PC-3 (cell line): ENCODE measurements at regions not wholly inside any gene's neighbourhood (a gene's known extent, or its start where the extent isn't known, plus 50 kb on each side); places are given as distances from the start of the nearest gene placed in this dataset.
"Not testable (repeated sequence)": the region's sequence is repeated elsewhere in the genome, so short reads cannot be mapped to it uniquely, and the experiment has no call there.

Experiments used
- ATAC-seq: fragments of 200-7000 bp; cut with Tn5 transposase; 2 replicates; pipeline ENCODE4 v1.9.1; 2020; ENCODE audit warnings: mild to moderate bottlenecking, moderate library complexity
- BruUV-seq: library from RNA; stranded (reverse); fragments of 400-500 nt; replicated peaks from 2 replicates; lab custom pipeline; 2021; lab: Mats Ljungman, UMichigan
- CTCF ChIA-PET: fragments of 300-600 bp; sonication (Branson Sonifier 250); formaldehyde crosslinking; loops from one replicate; lab custom pipeline; 2022; ENCODE audit warnings: antibody characterized with exemption; lab: Charles Lee
- POLR2A ChIA-PET: fragments of 300-600 bp; sonication (Branson Sonifier 250); formaldehyde crosslinking; loops from one replicate; lab custom pipeline; 2022; ENCODE audit warnings: antibody characterized with exemption; ENCODE audit not compliant: unreplicated experiment; lab: Charles Lee
- DNase-seq: peaks from one replicate; pipeline ENCODE4 v3.0.0-alpha.2; 2015
- H2AFZ ChIP-seq: fragments of 300-600 bp; sonication (generic); 2 replicates; pipeline ENCODE4 v1.6.0; 2016; ENCODE audit warnings: antibody characterized with exemption, low read length
- H3F3A ChIP-seq: fragments of 300-600 bp; sonication (generic); one replicate; pipeline ENCODE4 v1.6.0; 2017; ENCODE audit warnings: antibody characterized with exemption, low read length, control low read depth, mild to moderate bottlenecking; ENCODE audit not compliant: unreplicated experiment
- H3K27ac ChIP-seq: fragments of 300-600 bp; sonication (generic); 2 replicates; pipeline ENCODE4 v1.5.1; 2016; ENCODE audit warnings: mild to moderate bottlenecking, low read length
- H3K27me3 ChIP-seq: fragments of 300-600 bp; sonication (generic); 2 replicates; pipeline ENCODE4 v1.6.1; 2016; ENCODE audit warnings: low read length, mixed read lengths
- H3K36me3 ChIP-seq: fragments of 300-600 bp; sonication (generic); 2 replicates; pipeline ENCODE4 v1.6.1; 2016; ENCODE audit warnings: low read depth, mixed run types, low read length, mixed read lengths
- H3K4me1 ChIP-seq: fragments of 300-600 bp; sonication (generic); 2 replicates; pipeline ENCODE4 v1.5.1; 2016; ENCODE audit warnings: low read length; ENCODE audit not compliant: insufficient read depth
- H3K4me2 ChIP-seq: fragments of 300-600 bp; sonication (generic); 2 replicates; pipeline ENCODE4 v1.6.0; 2016; ENCODE audit warnings: low read length
- H3K4me3 ChIP-seq: fragments of 300-600 bp; sonication (generic); 2 replicates; pipeline ENCODE4 v1.5.1; 2016; ENCODE audit warnings: mild to moderate bottlenecking, low read length, mixed read lengths
- H3K79me2 ChIP-seq: fragments of 300-600 bp; sonication (generic); 2 replicates; pipeline ENCODE4 v1.6.1; 2017; ENCODE audit warnings: low read length, mixed read lengths
- H3K9ac ChIP-seq: fragments of 300-600 bp; sonication (generic); 2 replicates; pipeline ENCODE4 v1.6.0; 2016; ENCODE audit warnings: mild to moderate bottlenecking, low read length
- H3K9me2 ChIP-seq: fragments of 300-600 bp; sonication (generic); replicated peaks from 2 replicates; pipeline ENCODE4 v1.6.1; 2016; ENCODE audit warnings: mixed run types, low read length, mixed read lengths
- H3K9me3 ChIP-seq: fragments of 300-600 bp; sonication (generic); 2 replicates; pipeline ENCODE4 v1.6.1; 2016; ENCODE audit warnings: low read length, mixed read lengths
- H4K20me1 ChIP-seq: fragments of 300-600 bp; sonication (generic); 2 replicates; pipeline ENCODE4 v1.6.1; 2016; ENCODE audit warnings: low read length, mixed read lengths
- intact Hi-C: fragments of 100-400 bp; cut with micrococcal nuclease; formaldehyde crosslinking; loops from 2 replicates; pipeline ENCODE4 v1.9.0; 2023

- H3K9me2 ChIP-seq, H2AFZ ChIP-seq, H3K27me3 ChIP-seq, DNase-seq, H3F3A ChIP-seq, intact Hi-C loops, POLR2A ChIA-PET, H3K4me2 ChIP-seq, H3K27ac ChIP-seq, H3K9me3 ChIP-seq, H3K9ac ChIP-seq, H4K20me1 ChIP-seq, H3K79me2 ChIP-seq, H3K36me3 ChIP-seq, BruUV-seq, CTCF ChIA-PET, H3K4me1 ChIP-seq, H3K4me3 ChIP-seq: not testable (repeated sequence)
- peak; percentile 51; the same call in 1 of the 2 replicates for ATAC-seq
Measured at GRCh38 chrX:63209645-63210044, 141.5 kb downstream of the SPIN4 start.

GRCh38 chrX:63209128-63209527 lies 142.0 kb downstream of the SPIN4 start:
- H3K27me3 ChIP-seq, H3F3A ChIP-seq, H3K9ac ChIP-seq, H2AFZ ChIP-seq, H3K4me1 ChIP-seq, CTCF ChIA-PET, intact Hi-C loops, BruUV-seq, H3K27ac ChIP-seq, H3K9me2 ChIP-seq, H3K79me2 ChIP-seq, POLR2A ChIA-PET, H3K4me2 ChIP-seq, H4K20me1 ChIP-seq, H3K9me3 ChIP-seq, DNase-seq, H3K36me3 ChIP-seq, H3K4me3 ChIP-seq: not testable (repeated sequence)
- peak; percentile 40; the same call in 1 of the 2 replicates for ATAC-seq

- H3K79me2 ChIP-seq, H2AFZ ChIP-seq, H3K27ac ChIP-seq, H3K36me3 ChIP-seq, H3K4me1 ChIP-seq, H3F3A ChIP-seq, H3K9me3 ChIP-seq, DNase-seq, H3K4me3 ChIP-seq, POLR2A ChIA-PET, H3K4me2 ChIP-seq, H4K20me1 ChIP-seq, BruUV-seq, H3K9ac ChIP-seq, H3K9me2 ChIP-seq, H3K27me3 ChIP-seq, intact Hi-C loops, CTCF ChIA-PET: not testable (repeated sequence)
- ATAC-seq, result peak; percentile 74
Measured at GRCh38 chrX:63204266-63205074, 146.7 kb downstream of the SPIN4 start.

- not testable (repeated sequence) for H3K36me3 ChIP-seq, H3K9me2 ChIP-seq, H3K9ac ChIP-seq
Measured at GRCh38 chrX:63201987-63202386, 149.1 kb downstream of the SPIN4 start.

GRCh38 chrX:63198693-63199092 lies 152.4 kb downstream of the SPIN4 start:
- H3K9ac ChIP-seq, H3F3A ChIP-seq, H3K79me2 ChIP-seq, H3K9me2 ChIP-seq, H3K9me3 ChIP-seq, H3K36me3 ChIP-seq, CTCF ChIA-PET, H3K27me3 ChIP-seq, H4K20me1 ChIP-seq, H3K4me1 ChIP-seq, POLR2A ChIA-PET, H3K27ac ChIP-seq, H3K4me3 ChIP-seq, H2AFZ ChIP-seq, intact Hi-C loops, DNase-seq, H3K4me2 ChIP-seq, ATAC-seq, BruUV-seq: not testable (repeated sequence)

More at GRCh38 chrX:63201987-63202386, 149.1 kb downstream of the SPIN4 start:
- H3K27me3 ChIP-seq, H3K4me3 ChIP-seq, H4K20me1 ChIP-seq, H3K4me1 ChIP-seq, H2AFZ ChIP-seq, intact Hi-C loops, H3K27ac ChIP-seq, H3K9me3 ChIP-seq, POLR2A ChIA-PET, H3F3A ChIP-seq, H3K79me2 ChIP-seq, DNase-seq, BruUV-seq, H3K4me2 ChIP-seq, ATAC-seq, CTCF ChIA-PET: not testable (repeated sequence)

- CTCF ChIA-PET, H3K27ac ChIP-seq, H3K4me2 ChIP-seq, H4K20me1 ChIP-seq, POLR2A ChIA-PET, H3K4me1 ChIP-seq, H3K27me3 ChIP-seq, H3K79me2 ChIP-seq, H3K4me3 ChIP-seq, H3K9ac ChIP-seq, intact Hi-C loops, H3K9me2 ChIP-seq, ATAC-seq, DNase-seq, BruUV-seq, H3K36me3 ChIP-seq, H2AFZ ChIP-seq, H3F3A ChIP-seq, H3K9me3 ChIP-seq: not testable (repeated sequence)
Measured at GRCh38 chrX:63192366-63193041, 158.6 kb downstream of the SPIN4 start.
